NB4 (cell line): ENCODE measurements at regions not wholly inside any gene's neighbourhood (a gene's known extent, or its start where the extent isn't known, plus 50 kb on each side); places are given as distances from the start of the nearest gene placed in this dataset.

ENCODE experiments used
- MYC ChIP-seq: IDR thresholded peaks from 2 replicates; pipeline ENCODE4 v1.6.1; 2011; ENCODE audit warnings: low read depth, low read length
- POLR2A ChIP-seq: IDR thresholded peaks from 2 replicates; pipeline ENCODE4 v1.6.1; 2011; ENCODE audit warnings: mild to moderate bottlenecking; ENCODE audit not compliant: insufficient read length; ENCODE audit errors: extremely low read depth
- TF ChIP-seq, protein P1 (sequence below): IDR thresholded peaks from one replicate; pipeline ENCODE4 v1.5.1; 2012; ENCODE audit warnings: low read depth, low read length
- TF ChIP-seq, protein P2 (sequence below): IDR thresholded peaks from 2 replicates; pipeline ENCODE4 v1.6.1; 2011; ENCODE audit warnings: low read depth, low read length

DNA sequence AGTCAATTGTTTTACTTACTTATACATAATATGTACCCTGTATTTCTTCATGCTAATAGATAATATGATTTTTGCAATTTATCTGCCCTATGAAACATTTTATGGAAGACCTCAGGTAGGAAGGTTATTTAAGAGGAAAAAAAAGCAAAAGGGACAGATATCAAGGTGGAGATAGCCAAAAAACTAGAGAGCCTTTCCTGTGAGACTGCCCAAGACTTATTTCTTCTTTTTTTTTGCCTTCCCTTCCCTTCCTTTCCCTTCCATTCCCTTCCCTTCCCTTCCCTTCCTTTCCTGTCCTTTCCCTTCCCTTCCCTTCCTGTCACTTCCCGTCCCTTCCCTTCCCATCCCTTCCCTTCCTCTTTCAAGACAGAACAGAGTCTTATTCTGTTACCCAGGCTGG lies 80.6 kb upstream of the HMCN1 start:
- TF ChIP-seq, protein P1, sequence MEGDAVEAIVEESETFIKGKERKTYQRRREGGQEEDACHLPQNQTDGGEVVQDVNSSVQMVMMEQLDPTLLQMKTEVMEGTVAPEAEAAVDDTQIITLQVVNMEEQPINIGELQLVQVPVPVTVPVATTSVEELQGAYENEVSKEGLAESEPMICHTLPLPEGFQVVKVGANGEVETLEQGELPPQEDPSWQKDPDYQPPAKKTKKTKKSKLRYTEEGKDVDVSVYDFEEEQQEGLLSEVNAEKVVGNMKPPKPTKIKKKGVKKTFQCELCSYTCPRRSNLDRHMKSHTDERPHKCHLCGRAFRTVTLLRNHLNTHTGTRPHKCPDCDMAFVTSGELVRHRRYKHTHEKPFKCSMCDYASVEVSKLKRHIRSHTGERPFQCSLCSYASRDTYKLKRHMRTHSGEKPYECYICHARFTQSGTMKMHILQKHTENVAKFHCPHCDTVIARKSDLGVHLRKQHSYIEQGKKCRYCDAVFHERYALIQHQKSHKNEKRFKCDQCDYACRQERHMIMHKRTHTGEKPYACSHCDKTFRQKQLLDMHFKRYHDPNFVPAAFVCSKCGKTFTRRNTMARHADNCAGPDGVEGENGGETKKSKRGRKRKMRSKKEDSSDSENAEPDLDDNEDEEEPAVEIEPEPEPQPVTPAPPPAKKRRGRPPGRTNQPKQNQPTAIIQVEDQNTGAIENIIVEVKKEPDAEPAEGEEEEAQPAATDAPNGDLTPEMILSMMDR, result no peak
- TF ChIP-seq POLR2A (no peak), MYC (no peak)
- TF ChIP-seq, protein P2, sequence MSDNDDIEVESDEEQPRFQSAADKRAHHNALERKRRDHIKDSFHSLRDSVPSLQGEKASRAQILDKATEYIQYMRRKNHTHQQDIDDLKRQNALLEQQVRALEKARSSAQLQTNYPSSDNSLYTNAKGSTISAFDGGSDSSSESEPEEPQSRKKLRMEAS, result no peak
